GM12878 (cell line): ENCODE measurements at regions not wholly inside any gene's neighbourhood (a gene's known extent, or its start where the extent isn't known, plus 50 kb on each side); places are given as distances from the start of the nearest gene placed in this dataset.

Experiments used
- ATAC-seq: fragments of 200-7000 bp; cut with Tn5 transposase; 3 replicates; pipeline ENCODE4 v1.9.1; 2020; ENCODE audit warnings: mild to moderate bottlenecking, moderate library complexity
- BruUV-seq: library from RNA; stranded (reverse); fragments of 400-500 nt; replicated peaks from 2 replicates; lab custom pipeline; 2021; lab: Mats Ljungman, UMichigan
- CTCF ChIA-PET: fragments of 300-600 bp; sonication (Branson Sonifier 250); formaldehyde crosslinking; extraction: SDS; loops from one replicate; lab custom pipeline; 2021; ENCODE audit warnings: inconsistent platforms; lab: Yijun Ruan, JAX
- POLR2A ChIA-PET: fragments of 350-600 bp; formaldehyde crosslinking; extraction: SDS; loops from one replicate; lab custom pipeline; 2021; ENCODE audit warnings: inconsistent platforms; lab: Charles Lee
- RAD21 ChIA-PET: fragments of 300-600 bp; sonication (Branson Sonifier 250); formaldehyde crosslinking; loops from one replicate; lab custom pipeline; 2023; ENCODE audit warnings: antibody characterized with exemption; ENCODE audit not compliant: unreplicated experiment; lab: Charles Lee
- SMC1A ChIA-PET: fragments of 300-600 bp; sonication (Branson Sonifier 250); formaldehyde crosslinking; loops from one replicate; lab custom pipeline; 2023; ENCODE audit not compliant: unreplicated experiment, uncharacterized antibody; lab: Charles Lee
- DNase-seq: peaks from one replicate; pipeline ENCODE4 v3.0.0-alpha.2; 2011; ENCODE audit warnings: low read depth, low spot score
- FAIRE-seq: peaks from 3 replicates; lab custom pipeline; 2011; peaks lifted over from hg19 to GRCh38; lab: Jason Lieb, UNC
- H2AFZ ChIP-seq: 2 replicates; pipeline ENCODE4 v1.6.0; 2011; ENCODE audit warnings: low read depth, low read length, control low read depth; ENCODE audit not compliant: control insufficient read depth
- H3K27ac ChIP-seq: 2 replicates; pipeline ENCODE4 v1.5.1; 2011; ENCODE audit warnings: control low read depth; ENCODE audit not compliant: control insufficient read depth, insufficient read depth
- H3K27me3 ChIP-seq, 2 experiments: replicated peaks in 1 of 2; 2 replicates each; pipeline versions ENCODE4 v1.6.0 to v1.6.1; 2011; ENCODE audit warnings: low read length in 1 of 2; ENCODE audit not compliant: control insufficient read depth in 2 of 2, insufficient read depth in 2 of 2
- H3K36me3 ChIP-seq, 2 experiments: 2 replicates each; pipeline ENCODE4 v1.5.1; 2011; ENCODE audit warnings: low read length in 1 of 2; ENCODE audit not compliant: control insufficient read depth in 2 of 2, insufficient read depth in 2 of 2
- H3K4me1 ChIP-seq: 2 replicates; pipeline ENCODE4 v1.6.1; 2011; ENCODE audit warnings: mild to moderate bottlenecking, low read length, moderate library complexity, mixed read lengths; ENCODE audit not compliant: control insufficient read depth, insufficient read depth
- H3K4me2 ChIP-seq: 2 replicates; pipeline ENCODE4 v1.6.0; 2011; ENCODE audit warnings: control low read depth; ENCODE audit not compliant: control insufficient read depth, insufficient read depth
- H3K4me3 ChIP-seq: fragments of 200-600 bp; sonication (generic); 2 replicates; pipeline ENCODE4 v1.5.1; 2016
- H3K79me2 ChIP-seq: 2 replicates; pipeline ENCODE4 v1.6.0; 2011; ENCODE audit warnings: low read length; ENCODE audit not compliant: control insufficient read depth, insufficient read depth
- H3K9ac ChIP-seq: 2 replicates; pipeline ENCODE4 v1.8.0; 2011; ENCODE audit warnings: low read length, control low read depth, mixed read lengths; ENCODE audit not compliant: control insufficient read depth, insufficient read depth
- H3K9me3 ChIP-seq: replicated peaks from 3 replicates; pipeline ENCODE4 v1.5.1; 2011; ENCODE audit warnings: mild to moderate bottlenecking, low read length; ENCODE audit not compliant: control insufficient read depth, insufficient read depth
- H4K20me1 ChIP-seq: 2 replicates; pipeline ENCODE4 v1.6.0; 2011; ENCODE audit not compliant: control insufficient read depth, insufficient read depth
- EZH2 ChIP-seq: IDR thresholded peaks from 2 replicates; pipeline ENCODE4 v1.6.1; 2012; ENCODE audit warnings: low read depth, mild to moderate bottlenecking, control low read depth, inconsistent platforms, low read length, borderline replicate concordance; ENCODE audit not compliant: control insufficient read depth
- GABPA ChIP-seq: IDR thresholded peaks from 2 replicates; pipeline ENCODE4 v1.6.1; 2014; ENCODE audit warnings: antibody characterized with exemption, low read depth, mild to moderate bottlenecking, inconsistent platforms
- HCFC1 ChIP-seq: fragments of 150-350 bp; IDR thresholded peaks from 2 replicates; pipeline ENCODE4 v1.6.1; 2014; ENCODE audit warnings: low read length
- IRF5 ChIP-seq: fragments of 450-650 bp; IDR thresholded peaks from 2 replicates; pipeline ENCODE4 v1.6.1; 2017; ENCODE audit warnings: borderline replicate concordance
- LARP7 ChIP-seq: fragments of 450-650 bp; IDR thresholded peaks from 2 replicates; pipeline ENCODE4 v1.6.1; 2017; ENCODE audit warnings: mild to moderate bottlenecking
- NR2C1 ChIP-seq: fragments of 450-650 bp; IDR thresholded peaks from 2 replicates; pipeline ENCODE4 v1.6.1; 2017; ENCODE audit warnings: antibody characterized with exemption, mild to moderate bottlenecking, moderate library complexity
- PAX5 ChIP-seq: IDR thresholded peaks from 2 replicates; pipeline ENCODE4 v1.6.1; 2011; ENCODE audit warnings: low read depth, low read length, borderline replicate concordance
- RAD21 ChIP-seq: IDR thresholded peaks from 2 replicates; pipeline ENCODE4 v1.6.1; 2011; ENCODE audit warnings: mild to moderate bottlenecking, low read depth, low read length, moderate library complexity; ENCODE audit not compliant: insufficient read depth
- SKIL ChIP-seq: fragments of 450-650 bp; IDR thresholded peaks from 2 replicates; pipeline ENCODE4 v1.6.1; 2017; ENCODE audit warnings: mild to moderate bottlenecking, low read depth, inconsistent platforms; ENCODE audit not compliant: poor library complexity, severe bottlenecking
- STAT3 ChIP-seq: IDR thresholded peaks from 2 replicates; pipeline ENCODE4 v1.6.1; 2011; ENCODE audit warnings: low read depth, low read length, improper control_type of control experiment
- ZNF384 ChIP-seq: IDR thresholded peaks from 2 replicates; pipeline ENCODE4 v1.6.1; 2012; ENCODE audit warnings: low read depth, mild to moderate bottlenecking, low read length, improper control_type of control experiment, borderline replicate concordance
- ZNF622 ChIP-seq: fragments of 450-650 bp; IDR thresholded peaks from 2 replicates; pipeline ENCODE4 v1.6.1; 2017; ENCODE audit warnings: mild to moderate bottlenecking, inconsistent platforms
- WGBS: methylation state at CpG from one replicate; pipeline ENCODE4 v1.1.6; 2016; ENCODE audit warnings: low lambda C conversion rate; ENCODE audit not compliant: insufficient replicate concordance, insufficient coverage; ENCODE audit errors: missing lambda C conversion rate; 5-methylcytosine and 5-hydroxymethylcytosine counted together
- in situ Hi-C: fragments of 300-500 bp; cut with MboI; formaldehyde crosslinking; loops from 9 replicates; pipeline ENCODE4 v1.14.3; 2018; ENCODE audit warnings: mixed read lengths
- intact Hi-C: fragments of 100-400 bp; cut with micrococcal nuclease; formaldehyde crosslinking; loops from one replicate; pipeline ENCODE4 v1.14.2; 2022; ENCODE audit not compliant: unreplicated experiment
- TF ChIP-seq, protein P1 (sequence below): IDR thresholded peaks from 2 replicates; pipeline ENCODE4 v1.6.1; 2011; ENCODE audit warnings: borderline replicate concordance, low read depth, mild to moderate bottlenecking, moderate library complexity, mixed read lengths, low read length; ENCODE audit not compliant: insufficient read depth; ENCODE audit errors: extremely low read length
- TF ChIP-seq, protein P2 (sequence below), 3 experiments: IDR thresholded peaks in 2 of 3; conservative IDR thresholded peaks in 1 of 3; 2 replicates each; pipeline ENCODE4 v1.5.1; 2011; ENCODE audit warnings: low read depth in 3 of 3, low read length in 3 of 3, mild to moderate bottlenecking in 3 of 3, control low read depth in 2 of 3, moderate library complexity in 2 of 3, inconsistent platforms in 1 of 3, mixed read lengths in 1 of 3; ENCODE audit not compliant: control insufficient read depth in 2 of 3, insufficient read depth in 1 of 3; ENCODE audit errors: extremely low read depth in 1 of 3
- TF ChIP-seq, protein P3 (sequence below): fragments of 450-650 bp; IDR thresholded peaks from 2 replicates; pipeline ENCODE4 v1.6.1; 2017; ENCODE audit warnings: mild to moderate bottlenecking, moderate library complexity

- H3K36me3 ChIP-seq, result no peaks in the 10 kb centered on the region
- H3K9ac ChIP-seq, result no peak overlapping the region
- no peak overlapping the region for H3K4me3 ChIP-seq
- no peaks in the 10 kb centered on the region for H4K20me1 ChIP-seq
- intact Hi-C loops, result no loop called here
- no peak overlapping the region for H2AFZ ChIP-seq
- ChIA-PET CTCF (no interaction called here), RAD21 (no interaction called here), SMC1A (no interaction called here), POLR2A (no interaction called here)
- H3K4me1 ChIP-seq, result no peaks in the 10 kb centered on the region
- DNase-seq (no peak), ATAC-seq (no peak), FAIRE-seq (no peak)
- in situ Hi-C loops, result no loop called here
- no peaks in the 10 kb centered on the region for H3K79me2 ChIP-seq
- no TSS peak for BruUV-seq
- H3K4me2 ChIP-seq, result no peak overlapping the region
- H3K27ac ChIP-seq, result no peak overlapping the region
- H3K27me3 ChIP-seq, result peaks cover 0 to 1% of the 10 kb centered on the region in 2 experiments; a peak in 2 of 4 replicates
- no peaks in the 10 kb centered on the region for H3K9me3 ChIP-seq
- WGBS, result 13% methylated on average over 4 of the region's 4 CpGs
- TF ChIP-seq PAX5 (no peak), EZH2 (no peak), GABPA (no peak), RAD21 (no peak), STAT3 (no peak), ZNF384 (no peak), LARP7 (no peak), NR2C1 (no peak), ZNF622 (no peak), SKIL (no peak), IRF5 (no peak), HCFC1 (no peak)
- TF ChIP-seq, protein P1, sequence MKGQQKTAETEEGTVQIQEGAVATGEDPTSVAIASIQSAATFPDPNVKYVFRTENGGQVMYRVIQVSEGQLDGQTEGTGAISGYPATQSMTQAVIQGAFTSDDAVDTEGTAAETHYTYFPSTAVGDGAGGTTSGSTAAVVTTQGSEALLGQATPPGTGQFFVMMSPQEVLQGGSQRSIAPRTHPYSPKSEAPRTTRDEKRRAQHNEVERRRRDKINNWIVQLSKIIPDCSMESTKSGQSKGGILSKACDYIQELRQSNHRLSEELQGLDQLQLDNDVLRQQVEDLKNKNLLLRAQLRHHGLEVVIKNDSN, result no peak
- TF ChIP-seq, protein P2, sequence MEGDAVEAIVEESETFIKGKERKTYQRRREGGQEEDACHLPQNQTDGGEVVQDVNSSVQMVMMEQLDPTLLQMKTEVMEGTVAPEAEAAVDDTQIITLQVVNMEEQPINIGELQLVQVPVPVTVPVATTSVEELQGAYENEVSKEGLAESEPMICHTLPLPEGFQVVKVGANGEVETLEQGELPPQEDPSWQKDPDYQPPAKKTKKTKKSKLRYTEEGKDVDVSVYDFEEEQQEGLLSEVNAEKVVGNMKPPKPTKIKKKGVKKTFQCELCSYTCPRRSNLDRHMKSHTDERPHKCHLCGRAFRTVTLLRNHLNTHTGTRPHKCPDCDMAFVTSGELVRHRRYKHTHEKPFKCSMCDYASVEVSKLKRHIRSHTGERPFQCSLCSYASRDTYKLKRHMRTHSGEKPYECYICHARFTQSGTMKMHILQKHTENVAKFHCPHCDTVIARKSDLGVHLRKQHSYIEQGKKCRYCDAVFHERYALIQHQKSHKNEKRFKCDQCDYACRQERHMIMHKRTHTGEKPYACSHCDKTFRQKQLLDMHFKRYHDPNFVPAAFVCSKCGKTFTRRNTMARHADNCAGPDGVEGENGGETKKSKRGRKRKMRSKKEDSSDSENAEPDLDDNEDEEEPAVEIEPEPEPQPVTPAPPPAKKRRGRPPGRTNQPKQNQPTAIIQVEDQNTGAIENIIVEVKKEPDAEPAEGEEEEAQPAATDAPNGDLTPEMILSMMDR (IDR thresholded peaks at IDR 0.05 in 2 of 3, conservative IDR thresholded peaks at IDR 0.05 in 1 of 3; ENCODE audit: control insufficient read depth in 2 of 3, extremely low read depth in 1 of 3, insufficient read depth in 1 of 3, low read depth in 3 of 3, low read length in 3 of 3), result no peak
- TF ChIP-seq, protein P3, sequence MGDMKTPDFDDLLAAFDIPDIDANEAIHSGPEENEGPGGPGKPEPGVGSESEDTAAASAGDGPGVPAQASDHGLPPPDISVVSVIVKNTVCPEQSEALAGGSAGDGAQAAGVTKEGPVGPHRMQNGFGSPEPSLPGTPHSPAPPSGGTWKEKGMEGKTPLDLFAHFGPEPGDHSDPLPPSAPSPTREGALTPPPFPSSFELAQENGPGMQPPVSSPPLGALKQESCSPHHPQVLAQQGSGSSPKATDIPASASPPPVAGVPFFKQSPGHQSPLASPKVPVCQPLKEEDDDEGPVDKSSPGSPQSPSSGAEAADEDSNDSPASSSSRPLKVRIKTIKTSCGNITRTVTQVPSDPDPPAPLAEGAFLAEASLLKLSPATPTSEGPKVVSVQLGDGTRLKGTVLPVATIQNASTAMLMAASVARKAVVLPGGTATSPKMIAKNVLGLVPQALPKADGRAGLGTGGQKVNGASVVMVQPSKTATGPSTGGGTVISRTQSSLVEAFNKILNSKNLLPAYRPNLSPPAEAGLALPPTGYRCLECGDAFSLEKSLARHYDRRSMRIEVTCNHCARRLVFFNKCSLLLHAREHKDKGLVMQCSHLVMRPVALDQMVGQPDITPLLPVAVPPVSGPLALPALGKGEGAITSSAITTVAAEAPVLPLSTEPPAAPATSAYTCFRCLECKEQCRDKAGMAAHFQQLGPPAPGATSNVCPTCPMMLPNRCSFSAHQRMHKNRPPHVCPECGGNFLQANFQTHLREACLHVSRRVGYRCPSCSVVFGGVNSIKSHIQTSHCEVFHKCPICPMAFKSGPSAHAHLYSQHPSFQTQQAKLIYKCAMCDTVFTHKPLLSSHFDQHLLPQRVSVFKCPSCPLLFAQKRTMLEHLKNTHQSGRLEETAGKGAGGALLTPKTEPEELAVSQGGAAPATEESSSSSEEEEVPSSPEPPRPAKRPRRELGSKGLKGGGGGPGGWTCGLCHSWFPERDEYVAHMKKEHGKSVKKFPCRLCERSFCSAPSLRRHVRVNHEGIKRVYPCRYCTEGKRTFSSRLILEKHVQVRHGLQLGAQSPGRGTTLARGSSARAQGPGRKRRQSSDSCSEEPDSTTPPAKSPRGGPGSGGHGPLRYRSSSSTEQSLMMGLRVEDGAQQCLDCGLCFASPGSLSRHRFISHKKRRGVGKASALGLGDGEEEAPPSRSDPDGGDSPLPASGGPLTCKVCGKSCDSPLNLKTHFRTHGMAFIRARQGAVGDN, result no peak
Observed at GRCh38 chr2:23138701-23139100, 246.3 kb upstream of the KLHL29 start.
